H54 (cell line): ENCODE measurements at regions not wholly inside any gene's neighbourhood (a gene's known extent, or its start where the extent isn't known, plus 50 kb on each side); places are given as distances from the start of the nearest gene placed in this dataset.
"Not testable (repeated sequence)": the region's sequence is repeated elsewhere in the genome, so short reads cannot be mapped to it uniquely, and the experiment has no call there.

ENCODE experiments used
- DNase-seq: peaks from one replicate; pipeline ENCODE4 v3.0.0; 2011; ENCODE audit warnings: low spot score, mixed read lengths; ENCODE audit not compliant: insufficient read length
- FAIRE-seq: peaks from 3 replicates; lab custom pipeline; 2011; peaks lifted over from hg19 to GRCh38; lab: Jason Lieb, UNC
- POLR2A ChIP-seq: IDR thresholded peaks from 2 replicates; pipeline ENCODE4 v1.6.1; 2011; ENCODE audit warnings: low read depth, mild to moderate bottlenecking, low read length

DNA sequence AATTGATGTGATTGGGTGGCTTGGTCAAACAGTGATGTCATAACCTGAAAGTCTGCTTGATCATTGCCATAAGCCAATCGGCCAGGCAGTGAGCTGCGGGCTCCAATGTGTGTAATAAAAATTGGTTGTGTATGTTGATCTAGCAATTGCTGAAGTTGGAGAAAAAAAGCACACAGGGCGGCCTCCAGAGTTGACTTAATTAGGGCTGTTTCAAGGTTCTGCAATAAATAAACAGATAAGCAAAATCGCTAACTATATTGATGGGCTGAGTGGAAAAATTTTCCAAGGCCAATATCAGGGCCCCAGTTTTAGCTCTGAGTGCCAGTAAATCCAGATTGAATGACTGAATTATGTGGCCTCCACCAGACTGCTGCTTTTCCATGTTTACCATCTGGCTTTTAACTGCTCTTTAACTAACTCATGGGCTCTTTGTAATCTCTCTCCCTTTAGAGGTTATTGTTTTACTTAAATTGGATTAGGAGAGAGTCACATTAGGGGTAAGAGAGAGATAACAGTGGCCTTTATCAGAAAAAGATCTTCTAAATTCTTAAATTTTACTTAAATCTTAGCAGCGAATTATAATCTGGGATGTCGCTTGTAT is 160.6 kb upstream of the WDFY3 start:
- no peak for FAIRE-seq
- TF ChIP-seq POLR2A: no peak
- DNase-seq: no peak

DNA sequence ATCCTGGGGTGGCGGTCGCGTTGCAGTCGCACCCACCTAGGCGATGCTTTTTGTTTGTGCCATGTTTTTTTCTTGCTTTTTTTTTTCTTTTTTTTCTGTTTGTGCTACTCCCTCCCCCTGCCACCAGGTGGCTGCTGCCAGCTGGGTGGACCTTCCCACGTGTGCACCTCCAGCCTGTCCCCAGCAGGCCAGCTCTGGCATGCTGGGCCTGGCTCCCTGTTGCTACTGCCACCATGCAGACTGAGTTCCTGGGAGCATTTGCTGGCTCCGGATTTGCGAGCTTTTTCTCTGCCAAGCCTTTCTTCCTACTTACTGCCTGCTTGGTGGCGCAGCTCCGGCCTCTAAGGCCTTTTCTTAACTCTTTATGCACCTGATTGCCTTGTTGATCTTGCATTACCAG is 161.2 kb upstream of the WDFY3 start:
- DNase-seq (peak; percentile 42), FAIRE-seq (no peak)
- TF ChIP-seq POLR2A: no peak

DNA sequence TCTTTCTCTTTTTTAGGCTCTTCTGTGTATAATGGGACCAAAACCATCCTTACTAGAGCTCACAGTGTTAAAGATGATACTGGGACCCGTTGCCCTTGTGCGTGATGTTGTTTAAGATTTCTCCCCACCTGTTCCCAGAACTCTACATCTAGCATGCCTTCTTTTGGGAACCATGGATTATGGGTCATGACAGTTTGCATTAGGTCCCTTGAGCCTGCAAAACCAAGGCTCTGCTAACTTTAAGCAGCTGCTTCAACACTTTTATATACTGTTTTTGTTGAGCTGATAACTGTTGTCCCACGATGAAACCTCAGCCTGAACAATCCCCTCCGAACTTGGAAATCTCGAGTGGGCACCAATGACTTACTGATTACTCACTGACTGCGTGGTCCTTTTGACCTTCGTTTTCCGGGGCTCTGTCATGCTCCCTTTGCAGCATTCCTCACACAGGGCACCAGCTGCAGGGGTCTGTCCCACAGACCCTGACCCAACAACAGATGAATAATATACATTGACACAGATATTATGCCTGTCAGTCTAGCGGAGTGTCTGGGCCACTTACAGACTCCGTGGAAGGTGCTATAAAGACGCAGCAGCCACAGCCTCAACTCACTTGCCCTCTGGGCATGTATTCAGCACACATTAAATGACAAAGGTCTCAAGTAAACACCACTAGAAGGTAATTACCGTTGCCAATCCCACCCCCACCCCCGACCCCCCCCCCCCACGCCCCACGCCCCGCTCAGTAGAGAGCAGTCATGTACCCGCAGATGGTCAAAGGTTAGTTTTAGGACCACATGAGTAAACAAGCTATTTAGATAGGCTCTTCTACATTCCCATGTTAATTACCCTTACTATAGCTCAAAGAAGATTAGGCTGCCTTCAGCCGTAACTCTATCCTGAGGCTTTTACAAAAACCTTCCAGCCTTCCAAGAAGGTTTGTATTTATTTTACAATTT is 162.0 kb upstream of the WDFY3 start:
- DNase-seq: no peak
- no peak for TF ChIP-seq POLR2A
- no peak for FAIRE-seq

DNA sequence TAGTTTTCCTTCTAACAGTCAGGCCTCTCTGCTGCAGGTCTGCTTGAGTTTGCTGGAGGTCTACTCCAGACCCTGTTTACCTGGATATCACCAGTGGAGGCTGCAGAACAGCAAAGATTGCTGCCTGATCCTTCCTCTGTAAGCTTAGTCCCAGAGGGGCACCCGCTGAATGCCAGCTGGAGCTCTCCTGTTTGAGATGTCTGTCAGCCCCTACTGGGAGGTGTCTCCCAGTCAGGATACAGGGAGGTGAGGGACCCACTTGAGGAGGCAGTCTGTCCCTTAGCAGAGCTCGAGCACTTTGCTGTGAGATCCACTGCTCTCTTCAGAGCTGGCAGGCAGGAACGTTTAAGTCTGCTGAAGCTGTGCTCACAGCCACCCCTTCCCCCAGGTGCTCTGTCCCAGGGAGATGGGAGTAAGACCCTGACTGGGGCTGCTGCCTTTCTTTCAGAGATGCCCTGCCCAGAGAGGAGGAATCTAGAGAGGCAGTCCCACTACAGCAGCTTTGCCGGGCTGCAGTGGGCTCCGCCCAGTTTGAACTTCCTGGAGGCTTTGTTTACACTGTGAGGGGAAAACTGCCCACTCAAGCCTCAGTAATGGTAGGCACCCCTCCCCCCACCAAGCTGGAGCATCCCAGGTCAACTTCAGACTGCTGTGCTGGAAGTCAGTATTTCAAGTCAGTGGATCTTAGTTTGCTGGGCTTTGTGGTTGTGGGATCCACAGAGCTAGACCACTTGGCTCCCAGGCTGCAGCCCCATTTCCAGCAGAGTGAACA is 163.1 kb upstream of the WDFY3 start:
- FAIRE-seq, DNase-seq: not testable (repeated sequence)

DNA sequence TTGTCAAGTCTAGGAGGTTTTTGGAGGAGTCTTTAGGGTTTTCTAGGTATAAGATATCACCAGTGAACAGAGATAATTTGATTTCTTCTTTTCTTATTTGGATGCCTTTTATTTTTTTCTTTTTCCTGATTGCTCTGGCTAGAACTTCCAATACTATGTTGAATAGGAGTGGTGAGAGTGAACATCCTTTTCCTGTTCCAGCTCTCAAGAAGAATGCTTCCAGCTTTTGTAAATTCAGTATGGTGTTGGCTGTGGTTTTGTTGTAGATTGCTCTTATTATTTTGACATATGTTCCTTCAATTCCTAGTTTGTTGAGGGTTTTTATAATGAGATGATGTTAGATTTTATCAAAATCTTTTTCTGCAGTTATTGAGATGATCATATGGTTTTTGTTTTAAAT is 165.6 kb upstream of the WDFY3 start:
- FAIRE-seq (no peak), DNase-seq (no peak)
- no peak for TF ChIP-seq POLR2A

DNA sequence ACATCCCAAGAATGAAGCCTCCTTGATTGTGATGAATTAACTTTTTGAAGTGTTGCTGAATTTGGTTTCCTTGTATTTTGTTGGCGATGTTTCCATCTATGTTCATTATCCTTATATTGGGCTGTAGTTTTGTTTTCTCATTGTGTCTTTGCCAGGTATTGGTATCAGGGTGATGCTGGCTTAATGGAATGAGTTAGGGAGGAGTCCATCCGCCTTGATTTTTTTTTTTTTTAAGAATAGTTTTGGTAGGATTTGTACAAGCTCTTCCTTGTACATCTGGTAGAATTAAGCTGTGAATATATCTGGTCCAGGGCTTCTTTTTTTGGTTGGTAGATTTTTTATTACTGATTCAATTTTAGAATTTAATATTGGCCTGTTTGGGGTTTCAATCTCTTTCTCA is 166.1 kb upstream of the WDFY3 start:
- FAIRE-seq (no peak), DNase-seq (no peak)
- no peak for TF ChIP-seq POLR2A

DNA sequence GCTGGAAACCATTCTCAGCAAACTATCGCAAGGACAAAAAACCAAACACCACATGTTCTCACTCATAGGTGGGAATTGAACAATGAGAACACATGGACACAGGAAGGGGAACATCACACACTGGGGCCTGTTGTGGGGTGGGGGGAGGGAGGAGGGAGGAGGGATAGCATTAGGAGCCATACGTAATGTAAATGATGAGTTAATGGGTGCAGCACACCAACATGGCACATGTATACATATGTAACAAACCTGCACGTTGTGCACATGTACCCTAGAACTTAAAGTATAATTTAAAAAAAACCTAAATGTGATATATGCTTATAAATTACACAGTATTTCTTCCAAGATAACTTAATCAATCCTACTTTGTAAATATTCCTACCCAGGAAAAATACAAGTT is 173.3 kb upstream of the WDFY3 start:
- FAIRE-seq, DNase-seq: not testable (repeated sequence)

DNA sequence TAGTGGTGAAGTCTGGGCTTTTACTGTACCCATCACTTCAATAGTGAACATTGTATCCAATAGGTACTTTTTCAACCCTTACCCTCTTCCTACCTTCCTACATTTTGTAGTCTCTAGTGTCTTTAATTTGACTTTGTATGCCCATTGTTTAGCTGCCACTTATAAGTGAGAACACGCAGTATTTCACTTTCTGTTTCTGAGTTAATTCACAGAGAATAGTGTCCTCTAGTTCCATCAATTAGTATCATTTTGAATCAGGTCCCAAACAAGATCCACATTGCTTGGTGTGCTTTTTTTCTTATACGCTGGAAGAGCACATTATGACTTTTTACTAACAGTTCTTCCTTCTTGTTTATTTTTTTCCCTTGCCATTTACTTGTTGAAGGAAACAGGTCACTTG is 176.0 kb upstream of the WDFY3 start:
- FAIRE-seq: no peak
- DNase-seq: no peak

DNA sequence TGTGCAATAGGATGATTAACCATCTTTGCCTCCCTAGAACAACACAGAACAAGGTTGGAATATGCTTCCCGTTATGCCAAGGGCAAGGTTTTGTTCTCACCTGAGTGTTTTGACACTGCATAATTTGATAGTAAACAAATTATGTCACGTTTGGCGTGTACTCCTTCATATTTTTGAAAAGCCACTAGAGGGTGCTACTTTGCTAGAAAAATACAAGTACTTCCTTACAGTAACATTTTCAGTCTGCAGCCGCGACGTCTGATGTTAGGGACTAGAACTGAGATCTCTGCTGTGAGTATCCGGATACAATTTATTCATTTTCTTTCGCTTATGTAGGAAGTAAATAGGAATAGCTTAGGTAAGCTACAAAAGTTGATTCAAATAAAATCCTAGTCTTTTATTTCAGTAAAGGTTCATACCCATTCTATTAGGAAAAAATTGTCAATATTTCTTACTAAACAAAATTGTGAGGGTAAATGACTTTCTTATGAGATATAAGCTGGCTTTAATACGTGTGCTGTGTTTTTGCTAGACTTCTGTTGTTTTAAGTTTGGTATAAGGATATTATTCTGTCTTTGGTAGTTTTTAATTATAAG is 181.1 kb upstream of the WDFY3 start:
- TF ChIP-seq POLR2A: no peak
- FAIRE-seq: peak; percentile 65
- DNase-seq: peak; percentile 2

More for the DNA sequence above, 176.0 kb upstream of the WDFY3 start:
- TF ChIP-seq POLR2A: no peak

DNA sequence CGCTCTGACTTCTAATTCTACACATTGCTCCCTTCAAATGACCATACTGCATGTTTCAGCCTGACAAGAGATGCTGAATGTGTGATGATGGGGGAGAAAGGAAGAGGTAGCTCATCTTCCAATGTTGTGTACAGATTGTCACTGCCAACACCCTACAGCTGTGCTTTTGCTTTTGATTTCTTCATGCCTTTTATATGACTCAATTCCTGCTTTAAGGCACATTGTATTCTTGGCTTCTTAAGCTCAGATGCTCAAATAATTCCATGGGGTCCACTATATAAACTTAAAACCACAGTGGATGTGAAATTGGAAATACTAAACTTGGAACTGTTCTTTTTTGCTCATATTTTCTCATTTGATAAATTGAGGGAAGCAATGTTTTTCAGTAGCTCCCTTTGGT is 183.2 kb upstream of the WDFY3 start:
- TF ChIP-seq POLR2A: no peak
- FAIRE-seq (no peak), DNase-seq (no peak)

DNA sequence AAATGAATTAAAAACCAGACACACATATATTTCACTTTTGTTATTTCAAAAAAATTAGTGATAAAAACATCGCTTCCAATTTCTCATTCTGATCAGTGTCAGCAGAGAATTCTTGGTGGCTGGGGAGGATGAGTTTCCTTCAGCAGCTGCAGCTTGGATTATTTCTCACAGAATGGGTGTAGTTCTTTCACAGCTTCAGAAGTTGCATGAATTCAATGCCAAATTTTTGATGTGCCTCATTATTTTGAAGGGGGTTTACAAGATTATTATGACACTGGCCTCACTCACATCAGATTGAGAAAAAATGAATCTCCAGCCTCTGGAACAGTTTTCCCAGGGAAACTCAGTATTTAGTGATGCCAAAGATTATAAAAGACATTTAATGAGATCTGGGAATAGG is 184.9 kb upstream of the WDFY3 start:
- no peak for FAIRE-seq
- no peak for TF ChIP-seq POLR2A
- no peak for DNase-seq

DNA sequence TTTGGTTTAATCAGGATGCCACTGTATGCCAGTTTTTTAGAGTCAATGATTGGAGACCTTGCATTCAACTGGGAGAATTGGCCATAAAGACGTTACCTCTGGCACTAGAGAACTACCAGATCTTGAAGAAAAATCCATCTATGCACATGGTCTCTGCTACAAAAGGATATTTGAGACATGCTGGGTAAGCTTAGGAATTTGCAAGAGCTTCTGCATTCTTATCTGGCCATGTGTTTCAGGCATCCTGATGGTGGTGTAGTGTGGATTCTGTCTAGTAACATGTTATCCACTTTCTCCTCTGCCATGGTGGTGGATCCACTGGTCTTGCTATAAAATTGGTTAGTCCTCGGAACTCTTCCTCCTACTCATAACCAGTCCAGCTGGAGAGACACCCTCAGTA is 185.3 kb upstream of the WDFY3 start:
- FAIRE-seq (no peak), DNase-seq (no peak)
- TF ChIP-seq POLR2A: no peak

DNA sequence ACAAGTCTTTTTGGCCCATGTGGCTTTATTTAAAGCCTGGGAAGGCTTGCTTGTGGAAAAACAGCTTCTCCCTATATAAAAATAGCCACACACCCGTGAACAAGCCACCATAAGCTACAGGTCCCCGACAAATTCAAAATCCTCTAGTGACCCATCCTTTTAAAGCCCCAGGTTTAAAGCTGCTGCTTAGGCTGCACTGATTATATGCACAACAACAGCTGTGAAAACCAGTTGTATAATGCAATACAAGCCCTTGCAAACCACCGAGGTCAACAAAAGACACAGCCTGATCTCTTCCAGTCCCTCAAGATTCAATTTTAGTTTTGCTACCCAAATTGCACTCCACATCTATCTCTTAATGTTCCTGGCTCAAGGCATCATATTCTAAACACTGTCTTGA is 186.0 kb upstream of the WDFY3 start:
- DNase-seq: no peak
- no peak for FAIRE-seq
- no peak for TF ChIP-seq POLR2A

DNA sequence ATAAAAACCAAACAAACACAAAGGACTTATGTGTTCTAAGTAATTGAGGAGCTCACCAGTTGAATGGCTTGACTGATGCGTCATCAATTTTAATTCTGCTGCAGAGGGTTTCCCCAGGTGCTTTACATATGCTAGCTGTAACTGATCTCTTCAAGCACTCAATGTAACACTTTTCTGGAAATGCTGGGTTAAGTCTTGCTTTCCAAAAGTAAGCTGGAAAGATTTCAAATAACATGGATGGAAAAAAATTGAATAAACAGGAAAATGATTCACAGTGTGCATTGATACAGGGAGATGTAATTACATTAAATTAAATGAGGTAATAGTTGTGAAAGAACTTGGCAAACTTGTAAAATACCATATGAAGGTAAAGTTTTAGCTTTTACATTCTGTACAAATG is 186.7 kb upstream of the WDFY3 start:
- FAIRE-seq (no peak), DNase-seq (no peak)
- no peak for TF ChIP-seq POLR2A

DNA sequence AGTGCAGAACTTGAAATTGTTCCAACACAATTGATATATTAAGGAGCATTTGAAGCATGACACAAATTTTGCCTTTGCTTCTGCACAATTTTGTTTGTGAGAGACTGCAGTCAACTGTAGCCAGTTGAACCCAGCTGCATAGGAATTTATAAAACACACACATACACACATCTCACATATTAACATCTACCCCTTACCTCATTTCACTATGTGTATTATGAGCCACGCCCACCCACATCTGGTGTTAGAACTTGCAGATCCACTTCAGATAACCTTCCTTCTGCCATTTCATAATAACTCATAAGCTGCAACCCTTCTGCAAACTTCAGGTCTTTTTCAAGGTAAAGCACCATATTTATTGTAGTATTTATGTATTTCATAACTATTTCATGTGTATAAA is 188.1 kb upstream of the WDFY3 start:
- no peak for TF ChIP-seq POLR2A
- DNase-seq: no peak
- no peak for FAIRE-seq
